ENCODE measurements at regions not wholly inside any gene's neighbourhood (a gene's known extent, or its start where the extent isn't known, plus 50 kb on each side); places are given as distances from the start of the nearest gene placed in this dataset.

DNA sequence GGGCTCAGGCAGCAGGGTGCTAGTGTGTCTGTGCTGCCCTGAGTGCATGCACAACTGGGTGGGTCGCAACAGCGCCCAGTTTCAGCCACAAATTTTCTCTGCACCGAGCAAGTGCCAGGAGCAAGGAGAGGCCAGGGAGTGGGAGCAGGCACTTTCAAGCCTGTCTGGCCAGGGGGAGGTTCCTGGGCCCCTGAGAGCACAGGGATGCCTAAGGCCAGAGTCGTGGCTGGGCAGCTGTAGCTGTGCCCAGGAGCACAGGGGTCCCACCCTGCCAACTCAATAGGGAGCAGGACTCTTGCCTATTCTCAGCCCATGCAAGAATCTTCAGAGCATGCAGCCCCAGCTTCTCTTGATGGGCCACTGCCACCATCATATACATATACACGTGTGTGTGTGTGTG lies 1577.4 kb downstream of the KCNT2 start:
- DNase-seq (ENCODE audit: low spot score) (no peak), ATAC-seq (no peak)

DNA sequence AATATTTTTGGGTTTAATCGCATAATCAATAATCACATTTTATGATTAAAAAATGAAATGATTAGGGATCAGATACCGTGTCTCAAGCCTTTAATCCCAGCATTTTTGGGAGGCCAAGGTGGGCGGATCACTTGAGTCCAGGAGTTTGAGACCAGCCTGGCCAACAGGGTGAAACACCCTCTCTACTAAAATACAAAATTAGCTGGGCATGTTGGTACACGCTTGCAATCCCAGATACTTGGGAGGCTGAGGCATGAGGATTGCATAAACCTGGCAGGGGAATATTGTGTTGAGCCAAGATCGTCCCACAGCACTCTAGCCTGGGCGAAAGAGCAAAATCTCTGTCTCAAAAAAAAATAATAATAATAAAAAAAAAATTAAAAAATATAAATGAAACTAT lies 1581.4 kb downstream of the KCNT2 start:
- no peak for DNase-seq (ENCODE audit: low spot score)
- no peak for ATAC-seq

DNA sequence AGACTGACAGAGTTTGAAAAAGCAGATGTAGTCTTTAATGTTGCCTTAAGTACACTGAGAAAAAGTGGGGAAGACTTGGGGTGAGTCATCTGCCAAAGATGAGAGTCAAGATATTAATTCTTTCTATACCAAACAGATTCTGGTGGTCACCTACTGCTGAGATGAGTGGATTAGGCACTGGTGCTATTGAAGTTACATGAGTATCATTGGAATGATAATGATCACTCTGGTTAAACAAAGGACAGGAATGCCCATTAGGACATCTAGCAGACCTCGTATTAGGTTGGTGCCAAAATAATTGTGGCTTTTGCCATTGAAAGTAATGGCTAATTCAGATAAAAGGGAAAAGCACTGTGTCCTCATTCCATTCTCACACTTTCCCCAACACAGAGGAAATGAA lies 1588.9 kb downstream of the KCNT2 start:
- ATAC-seq, result no peak
- DNase-seq (ENCODE audit: low spot score), result no peak

DNA sequence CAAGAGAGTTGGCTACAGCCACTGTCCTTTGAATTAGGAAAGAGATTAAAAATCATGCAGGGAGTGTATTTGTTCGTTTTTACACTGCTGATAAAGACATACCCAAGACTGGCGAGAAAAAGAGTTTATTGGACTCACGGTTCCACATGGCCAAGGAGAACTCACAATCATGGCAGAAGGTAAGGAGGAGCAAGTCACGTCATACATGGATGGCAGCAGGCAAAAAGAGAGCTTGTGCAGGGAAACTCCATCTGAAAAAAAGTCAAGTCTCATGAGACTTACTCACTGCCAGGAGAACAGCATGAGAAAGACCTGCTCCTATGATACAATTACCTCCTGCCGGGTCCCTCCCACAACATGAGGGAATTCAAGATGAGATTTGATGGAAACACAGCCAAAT lies 1595.2 kb downstream of the KCNT2 start:
- DNase-seq (ENCODE audit: low spot score), result no peak

DNA sequence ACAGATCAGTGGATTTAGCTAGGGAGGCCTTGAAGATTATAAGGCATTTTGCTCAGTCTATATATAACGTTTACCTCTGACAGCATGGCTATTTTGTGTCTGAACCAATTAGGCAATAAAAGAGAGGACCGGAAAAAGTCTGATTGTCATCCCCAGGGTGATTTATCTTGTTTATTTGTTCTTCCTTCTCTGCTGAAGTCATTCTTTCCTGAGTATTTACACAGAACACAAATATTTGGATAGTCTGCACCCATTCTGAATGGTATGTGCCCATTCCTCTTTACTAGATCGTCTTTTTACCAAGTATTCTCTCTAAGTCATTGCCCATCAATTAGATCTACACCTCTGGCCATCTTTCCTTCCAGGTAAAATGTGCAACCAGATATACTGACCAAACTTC lies 1602.9 kb downstream of the KCNT2 start:
- ATAC-seq (no peak), DNase-seq (ENCODE audit: low spot score) (no peak)

More for the DNA sequence above, 1595.2 kb downstream of the KCNT2 start:
- no peak for ATAC-seq

DNA sequence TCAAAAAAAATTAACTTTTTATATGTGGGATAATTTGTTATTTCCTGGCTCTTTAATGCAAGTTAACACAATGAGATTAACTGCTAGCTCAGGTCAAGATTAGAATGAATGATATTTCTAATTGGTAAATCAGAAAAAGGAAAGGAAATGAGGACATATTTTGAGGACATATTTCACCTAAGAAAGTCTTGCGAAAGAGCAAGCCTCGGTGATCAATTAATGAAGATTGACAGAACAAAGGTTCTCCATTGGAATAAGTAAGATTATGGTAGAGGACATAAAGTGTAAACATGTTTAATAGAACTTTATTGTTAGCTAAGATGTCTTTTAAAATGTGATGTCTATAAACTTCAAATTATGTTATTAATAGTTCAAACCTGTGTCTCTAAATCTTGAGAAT lies 1617.8 kb downstream of the KCNT2 start:
- DNase-seq (ENCODE audit: low spot score) (no peak), ATAC-seq (no peak)

DNA sequence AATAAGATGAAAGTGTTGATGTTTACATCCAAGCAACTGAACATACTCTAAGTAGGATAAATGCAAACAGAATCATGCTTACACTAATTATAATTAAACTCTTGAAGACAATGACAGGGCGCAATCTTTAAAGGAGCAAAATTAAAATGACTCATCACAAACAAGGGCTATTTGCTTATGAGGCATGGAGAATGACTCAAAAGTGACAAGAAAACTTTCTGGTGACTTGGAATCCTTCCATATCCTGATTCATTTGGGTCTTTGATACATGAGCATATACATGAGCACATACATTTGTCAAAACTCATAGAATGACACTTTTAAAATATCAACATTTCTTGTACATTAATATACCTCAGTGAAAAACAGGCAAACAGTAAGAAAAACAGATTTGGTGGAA lies 1632.3 kb downstream of the KCNT2 start:
- ATAC-seq (no peak), DNase-seq (ENCODE audit: low spot score) (no peak)

DNA sequence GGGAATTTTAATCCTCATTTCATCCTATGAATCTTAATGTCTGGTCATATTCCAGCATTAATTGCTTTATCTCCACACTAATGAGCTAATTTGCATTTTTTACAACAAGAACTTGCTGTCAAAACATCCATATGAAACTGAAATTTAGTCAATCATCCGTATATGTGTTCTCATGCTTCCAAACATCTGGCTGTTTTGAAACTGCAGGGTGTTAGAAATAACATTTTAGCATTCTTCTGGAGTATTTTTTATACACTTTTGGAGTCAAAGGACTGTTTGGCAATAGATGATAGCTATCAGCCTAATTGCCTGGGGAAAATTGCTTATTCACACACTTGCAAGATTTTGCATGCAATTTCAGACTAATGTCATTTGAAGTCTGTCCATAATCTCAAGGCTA lies 1639.3 kb downstream of the KCNT2 start:
- ATAC-seq (no peak), DNase-seq (ENCODE audit: low spot score) (no peak)

DNA sequence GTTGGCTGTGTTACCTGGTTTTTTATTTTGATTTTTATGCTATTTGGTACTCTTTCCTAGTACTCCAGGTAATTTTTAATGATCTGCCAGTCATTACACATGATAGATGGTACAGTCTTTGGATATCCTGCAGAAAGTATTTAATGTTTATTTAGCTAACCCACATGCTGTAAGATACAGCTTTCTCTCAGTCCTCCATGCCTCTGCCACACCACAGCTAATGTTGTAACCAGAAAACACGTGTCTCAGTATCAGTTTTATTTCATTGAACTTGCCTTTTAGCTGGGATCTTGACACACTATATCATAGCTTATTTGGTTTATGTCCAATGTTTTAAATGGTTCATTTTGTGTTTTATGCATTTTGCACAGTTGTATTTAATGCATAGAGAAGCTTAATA lies 1648.4 kb downstream of the KCNT2 start:
- DNase-seq (ENCODE audit: low spot score) (no peak), ATAC-seq (no peak)

DNA sequence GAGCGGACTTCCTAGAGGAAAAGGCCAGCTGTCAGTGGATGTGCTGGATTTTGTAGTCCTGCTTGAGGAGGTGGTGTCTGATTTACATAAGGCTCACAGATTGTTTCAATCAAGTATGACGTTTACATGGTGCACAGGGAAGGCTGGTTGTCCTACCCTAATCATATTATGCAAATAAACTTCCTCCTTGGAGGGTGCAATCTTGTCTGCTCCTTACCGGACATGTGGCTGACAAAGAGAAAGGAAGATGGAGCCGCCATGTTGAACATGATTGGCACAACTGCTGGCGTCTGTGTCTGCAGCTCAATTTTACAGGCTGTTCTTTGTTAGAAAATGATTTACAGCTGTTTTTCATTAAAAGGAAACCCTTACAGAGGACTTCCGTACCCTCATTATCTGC lies 1656.1 kb downstream of the KCNT2 start:
- no peak for DNase-seq (ENCODE audit: low spot score)
- no peak for ATAC-seq

DNA sequence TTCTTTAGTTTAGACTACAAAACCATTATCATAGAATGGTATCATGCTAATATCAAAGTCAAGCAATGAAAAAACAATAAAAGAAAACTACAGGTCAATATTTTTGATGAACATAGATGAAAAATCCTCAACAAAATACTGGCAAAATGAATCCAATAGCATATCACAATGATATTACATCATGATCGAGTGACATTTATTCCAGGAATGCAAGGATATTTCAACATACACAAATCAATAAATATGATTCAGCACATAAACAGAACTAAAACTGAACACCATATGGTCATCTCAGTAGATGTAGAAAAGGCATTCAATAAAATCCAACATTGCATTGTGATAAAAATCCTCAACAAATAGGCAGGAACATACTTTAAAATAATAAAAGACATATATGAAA lies 1657.7 kb downstream of the KCNT2 start:
- DNase-seq (ENCODE audit: low spot score) (no peak), ATAC-seq (no peak)

DNA sequence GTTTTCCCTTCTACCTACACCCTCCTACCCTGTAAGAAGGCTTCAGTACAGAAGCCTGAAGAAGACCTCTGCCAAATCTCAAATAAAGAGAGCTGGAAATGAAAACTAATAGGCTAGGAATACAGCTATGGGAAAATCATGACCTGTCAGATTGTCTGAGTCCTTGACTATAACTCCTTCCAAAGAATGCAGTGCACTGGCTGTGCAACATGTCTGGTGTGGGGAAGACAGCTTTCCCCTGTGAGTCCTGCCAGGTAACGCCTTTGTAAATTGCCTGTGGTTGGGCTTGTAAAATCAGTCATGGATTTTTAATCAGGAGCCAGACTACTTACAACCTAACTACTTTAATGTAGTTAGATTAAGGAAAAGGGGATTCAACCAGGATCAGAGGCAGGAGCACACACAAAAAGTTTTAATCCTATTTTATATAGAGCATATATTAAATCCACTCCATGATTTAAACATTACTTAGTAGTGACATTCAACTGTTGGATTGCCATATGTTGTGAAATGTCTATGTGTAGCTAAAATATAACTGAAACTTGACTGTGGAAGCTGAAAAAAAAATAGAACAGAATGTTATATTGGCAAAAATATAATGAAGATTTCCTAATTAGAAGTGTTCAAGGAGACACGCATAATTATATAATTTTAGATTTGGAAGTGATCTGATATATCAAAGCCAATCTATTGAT lies 1667.8 kb downstream of the KCNT2 start:
- DNase-seq (ENCODE audit: low spot score) (no peak), ATAC-seq (no peak)

DNA sequence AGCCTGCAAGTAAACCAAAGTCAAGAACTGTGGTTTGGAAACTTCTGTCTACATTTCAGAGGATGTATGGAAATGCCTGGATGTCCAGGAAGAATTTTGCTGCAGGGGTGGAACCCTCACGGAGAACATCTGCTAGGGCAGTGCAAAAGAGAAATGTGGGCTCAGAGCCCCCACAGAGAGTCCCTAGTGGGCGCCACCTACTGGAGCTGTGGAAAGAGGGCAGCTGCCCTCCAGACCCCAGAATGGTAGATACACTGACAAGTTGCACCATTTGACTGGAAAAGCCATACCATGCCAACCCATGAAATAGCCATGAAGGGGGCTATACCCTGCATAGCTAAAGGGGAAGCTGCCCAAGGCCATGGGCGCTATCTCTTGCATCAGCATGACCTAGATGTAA lies 1672.4 kb downstream of the KCNT2 start:
- DNase-seq (ENCODE audit: low spot score), result no peak
- ATAC-seq, result no peak

DNA sequence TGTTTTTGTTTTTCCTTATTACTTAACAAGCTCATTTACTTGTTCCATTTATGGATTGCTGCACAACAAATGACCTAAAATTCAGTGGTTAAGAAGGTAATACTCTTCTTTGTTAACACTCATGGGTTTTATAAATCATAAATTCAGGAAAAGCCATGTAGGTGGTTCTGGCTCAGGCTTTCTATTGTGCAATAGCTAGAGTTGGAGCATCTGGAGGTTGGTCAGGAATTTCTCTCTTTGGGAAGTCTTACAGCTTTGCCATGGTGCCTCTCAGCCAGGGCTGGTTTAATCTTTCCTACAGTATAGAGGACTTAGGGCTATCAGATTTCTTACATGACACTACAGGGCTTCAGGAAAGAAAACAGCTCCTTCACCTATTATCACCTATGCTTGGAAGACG lies 1677.1 kb downstream of the KCNT2 start:
- no peak for ATAC-seq

DNA sequence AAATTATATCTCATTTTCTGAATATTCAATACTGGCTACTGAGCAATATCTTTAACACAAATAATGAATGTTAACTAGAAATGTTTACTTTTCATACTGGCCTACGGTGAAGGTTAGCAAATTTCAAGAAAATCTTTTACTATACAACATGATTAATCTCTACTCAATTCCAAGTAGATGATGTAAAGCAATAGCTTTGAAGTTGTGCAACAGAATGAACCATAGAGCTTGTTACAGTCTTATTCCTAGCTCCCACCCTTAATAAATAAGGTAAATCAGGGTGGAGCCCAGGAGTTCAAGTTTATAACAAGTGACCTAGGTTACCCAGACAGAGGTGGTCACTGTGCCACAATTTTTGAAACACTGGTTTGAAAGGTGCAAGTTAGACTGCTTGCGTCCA lies 1678.1 kb downstream of the KCNT2 start:
- ATAC-seq (no peak), DNase-seq (ENCODE audit: low spot score) (no peak)

More for the DNA sequence above, 1677.1 kb downstream of the KCNT2 start:
- DNase-seq (ENCODE audit: low spot score), result no peak

DNA sequence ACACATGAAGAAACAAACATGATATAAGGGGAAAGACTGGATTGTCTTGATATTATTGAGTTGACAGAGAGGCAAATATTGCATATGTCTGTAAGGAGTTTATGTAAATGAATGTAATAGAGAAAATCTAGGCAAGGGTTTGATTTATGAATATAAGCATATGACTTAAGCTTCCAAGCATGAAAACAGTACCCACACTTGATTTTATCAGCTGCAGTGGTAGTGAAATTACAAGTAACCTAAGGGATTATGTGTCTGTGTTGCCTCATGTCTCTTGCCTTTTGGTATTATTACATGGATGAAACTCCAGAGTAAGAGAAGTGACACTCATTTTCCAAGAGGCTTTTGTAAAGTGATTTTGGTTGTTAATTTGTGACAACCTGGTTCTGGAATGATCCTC lies 1678.9 kb downstream of the KCNT2 start:
- DNase-seq (ENCODE audit: low spot score) (no peak), ATAC-seq (no peak)

DNA sequence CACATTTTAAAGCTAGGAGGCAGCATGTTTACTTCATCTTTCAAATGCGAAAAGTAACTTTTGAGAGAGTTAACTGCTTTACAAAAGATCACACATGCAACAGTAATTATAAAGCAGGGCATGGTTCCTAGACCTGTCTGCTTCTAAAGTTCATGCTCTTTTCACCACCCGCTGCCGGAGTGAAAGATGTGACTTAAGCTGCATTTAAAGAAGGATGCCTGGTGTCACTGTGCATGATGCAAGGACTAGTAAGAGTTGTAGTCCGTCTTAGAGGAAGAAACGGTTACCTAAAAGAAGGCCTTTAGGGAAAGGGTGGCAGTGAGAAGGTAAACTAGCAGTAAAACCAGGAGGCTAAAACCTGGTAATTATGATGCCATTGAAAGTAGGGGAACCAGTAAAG lies 1689.1 kb downstream of the KCNT2 start:
- ATAC-seq, result no peak
- no peak for DNase-seq (ENCODE audit: low spot score)

DNA sequence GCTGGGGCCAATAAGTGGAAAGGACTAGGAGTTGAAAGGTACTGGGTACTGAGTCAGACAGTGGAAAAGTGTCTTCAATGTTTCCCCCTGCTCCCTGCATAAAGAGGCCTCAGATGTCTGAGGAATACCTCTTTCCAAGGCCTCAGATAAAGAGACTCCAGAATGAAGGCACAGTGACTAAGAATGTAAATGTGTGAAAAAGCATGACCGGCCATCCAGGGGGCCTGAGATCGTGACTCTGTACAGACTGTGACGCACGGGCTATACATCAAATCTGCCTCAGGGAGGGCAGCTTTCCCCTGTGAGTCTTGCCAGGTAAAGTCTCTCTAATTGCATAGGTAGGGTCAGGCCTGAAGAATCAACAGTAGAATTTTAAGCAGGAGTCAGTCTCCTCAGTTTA lies 1690.5 kb downstream of the KCNT2 start:
- ATAC-seq (no peak), DNase-seq (ENCODE audit: low spot score) (no peak)

DNA sequence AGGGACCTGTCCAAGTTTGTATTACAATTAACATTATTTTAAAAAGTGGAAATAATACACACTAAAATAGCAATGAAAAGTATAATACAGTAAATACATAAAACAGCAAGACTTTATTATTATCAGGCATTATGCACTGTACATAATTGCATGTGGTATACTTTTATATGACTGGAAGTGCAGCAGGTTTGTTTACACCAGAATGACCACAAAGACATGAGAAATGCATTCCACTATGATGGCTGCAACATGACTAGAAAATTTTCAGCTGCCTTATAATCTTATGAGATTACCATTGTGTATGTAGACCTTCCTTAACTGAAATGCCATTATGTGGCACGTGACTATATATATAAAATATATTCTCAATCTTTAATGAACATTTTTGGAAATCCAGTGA lies 1699.6 kb downstream of the KCNT2 start:
- DNase-seq (ENCODE audit: low spot score) (no peak), ATAC-seq (no peak)

DNA sequence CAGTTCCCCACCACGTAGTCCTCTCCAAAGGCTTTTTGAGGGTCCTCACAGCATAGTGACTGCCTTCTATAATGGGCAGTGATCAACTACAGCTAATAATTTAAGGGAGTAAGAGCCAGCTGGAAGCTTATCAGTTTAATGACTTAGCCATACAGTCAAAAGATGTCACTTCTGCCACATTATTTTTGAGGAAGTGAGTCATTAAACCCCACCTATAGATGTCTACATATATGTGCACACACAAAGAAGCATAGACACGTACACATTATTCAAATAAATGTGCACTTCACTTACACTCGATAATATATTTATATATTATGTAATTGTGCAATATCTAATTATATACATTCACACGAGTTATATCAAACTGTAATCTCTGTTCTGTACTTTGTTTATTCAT lies 1704.7 kb downstream of the KCNT2 start:
- DNase-seq (ENCODE audit: low spot score) (no peak), ATAC-seq (no peak)

DNA sequence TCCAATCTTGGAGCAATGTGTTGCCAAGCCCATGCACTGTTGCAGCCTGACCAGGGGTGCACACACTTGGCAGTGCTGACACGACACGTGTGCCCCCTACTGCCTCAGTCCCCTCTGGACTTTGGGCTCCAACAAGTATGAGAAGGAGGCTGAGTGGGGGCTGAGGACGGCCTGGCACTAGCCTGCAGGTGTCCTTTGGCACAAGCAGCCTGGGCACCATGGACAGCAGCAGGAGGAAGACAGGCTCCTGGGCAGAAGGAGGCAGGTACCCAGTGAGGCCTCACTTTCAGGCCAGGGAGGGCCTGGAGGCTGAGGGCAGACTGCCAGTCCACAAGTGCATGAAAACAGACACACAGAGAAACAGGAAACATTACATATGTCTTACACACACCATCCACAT lies 1702.9 kb upstream of the B3GALT2 start:
- DNase-seq (ENCODE audit: low spot score) (no peak), ATAC-seq (no peak)

DNA sequence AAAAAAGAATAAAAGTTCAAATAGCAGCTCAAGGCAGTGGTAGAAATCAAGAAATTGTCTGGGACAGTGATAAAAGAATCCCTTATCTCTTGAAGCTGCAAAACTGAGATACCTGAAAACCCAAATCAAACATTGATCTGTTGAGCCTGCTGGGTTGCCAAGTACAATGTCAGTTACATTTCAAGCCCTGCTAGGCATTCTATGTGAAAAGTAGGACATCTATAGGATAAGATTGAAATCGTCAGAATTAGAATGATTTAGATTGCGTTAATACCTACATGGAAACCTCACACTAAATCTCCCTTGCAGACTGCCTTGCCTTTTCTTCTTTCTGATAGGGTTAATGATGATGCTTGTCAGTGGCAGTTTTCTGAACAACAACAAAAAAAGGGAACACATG lies 1684.4 kb upstream of the B3GALT2 start:
- DNase-seq (ENCODE audit: low spot score) (no peak), ATAC-seq (no peak)

DNA sequence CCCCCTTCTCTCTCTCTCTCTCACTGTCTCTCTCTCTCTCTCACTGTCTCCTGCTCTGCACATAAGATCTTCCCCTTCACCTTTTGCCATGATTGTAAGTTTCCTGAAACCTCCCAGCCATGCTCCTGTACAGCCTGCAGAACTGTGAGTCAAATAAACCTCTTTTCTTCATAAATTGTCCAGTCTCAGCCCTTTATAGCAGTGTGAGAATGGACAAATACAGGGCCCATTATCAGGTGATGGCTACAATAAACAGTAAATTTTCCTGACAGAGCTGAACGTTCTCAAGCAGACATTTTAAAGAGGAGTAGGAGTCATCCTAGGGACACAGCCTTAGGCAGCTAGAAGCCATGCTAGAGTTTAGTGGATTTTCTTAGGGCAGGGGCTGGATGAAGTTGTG lies 1679.7 kb upstream of the B3GALT2 start:
- ATAC-seq (no peak), DNase-seq (ENCODE audit: low spot score) (no peak)

DNA sequence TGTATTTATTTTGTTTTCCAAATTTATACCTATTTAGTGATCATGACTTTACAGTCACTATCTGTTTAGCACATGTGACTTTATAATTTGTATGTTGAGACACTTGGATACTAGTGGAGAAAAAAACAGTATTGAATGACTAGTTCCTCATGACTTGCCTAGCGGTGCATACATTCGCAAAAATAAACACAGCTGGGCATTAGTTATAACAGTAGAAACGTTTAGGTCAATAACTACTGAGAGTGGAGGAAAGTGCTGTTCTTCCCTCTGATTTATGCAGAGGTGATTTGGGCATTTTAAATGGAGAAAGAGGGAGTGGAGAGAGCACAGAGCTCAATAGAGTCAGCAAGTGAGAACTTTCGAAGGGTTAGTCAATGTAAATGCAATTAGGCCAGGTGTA lies 1679.0 kb upstream of the B3GALT2 start:
- DNase-seq (ENCODE audit: low spot score) (no peak), ATAC-seq (no peak)

All from left lobe of liver (tissue), 2 donors.